Ishikawa (cell line): ENCODE measurements at regions not wholly inside any gene's neighbourhood (a gene's known extent, or its start where the extent isn't known, plus 50 kb on each side); places are given as distances from the start of the nearest gene placed in this dataset.

ENCODE experiments used
- CEBPB ChIP-seq: IDR thresholded peaks from 2 replicates; pipeline ENCODE4 v1.6.1; 2012
- CREB1 ChIP-seq: IDR thresholded peaks from 2 replicates; pipeline ENCODE4 v1.6.1; 2012; ENCODE audit warnings: low read depth
- EGR1 ChIP-seq: IDR thresholded peaks from 2 replicates; pipeline ENCODE4 v1.6.1; 2012
- EP300 ChIP-seq: IDR thresholded peaks from 2 replicates; pipeline ENCODE4 v1.6.1; 2012; ENCODE audit warnings: borderline replicate concordance
- FOXM1 ChIP-seq: IDR thresholded peaks from 2 replicates; pipeline ENCODE4 v1.6.1; 2012; ENCODE audit warnings: low read depth, borderline replicate concordance
- MAX ChIP-seq: IDR thresholded peaks from 2 replicates; pipeline ENCODE4 v1.6.1; 2012
- NFIC ChIP-seq: IDR thresholded peaks from 2 replicates; pipeline ENCODE4 v1.6.1; 2012
- REST ChIP-seq: IDR thresholded peaks from 2 replicates; pipeline ENCODE4 v1.6.1; 2012; ENCODE audit warnings: low read depth, mild to moderate bottlenecking
- TAF1 ChIP-seq: IDR thresholded peaks from 2 replicates; pipeline ENCODE4 v1.6.1; 2012; ENCODE audit warnings: low read depth, mild to moderate bottlenecking
- TCF12 ChIP-seq: IDR thresholded peaks from 2 replicates; pipeline ENCODE4 v1.6.1; 2012; ENCODE audit warnings: low read depth
- TEAD4 ChIP-seq: IDR thresholded peaks from 2 replicates; pipeline ENCODE4 v1.6.1; 2012
- YY1 ChIP-seq: IDR thresholded peaks from 2 replicates; pipeline ENCODE4 v1.6.1; 2012; ENCODE audit warnings: low read depth
- ZBTB7A ChIP-seq: IDR thresholded peaks from 2 replicates; pipeline ENCODE4 v1.6.1; 2012; ENCODE audit warnings: low read depth

GRCh38 chr1:191690931-191691330, 467.3 kb upstream of the RGS18 start:
- TF ChIP-seq CEBPB (no peak), NFIC (no peak), ZBTB7A (no peak), CREB1 (no peak), TEAD4 (no peak), FOXM1 (no peak), TAF1 (no peak), REST (no peak), YY1 (no peak), MAX (no peak), TCF12 (no peak), EGR1 (no peak), EP300 (no peak)
